Mammary epithelial cell (primary cell): ENCODE measurements at regions not wholly inside any gene's neighbourhood (a gene's known extent, or its start where the extent isn't known, plus 50 kb on each side); places are given as distances from the start of the nearest gene placed in this dataset.

Source experiments
- EZH2 ChIP-seq: IDR thresholded peaks from 2 replicates; pipeline ENCODE4 v1.6.1; 2012; ENCODE audit warnings: low read length, inconsistent platforms, borderline replicate concordance
- TF ChIP-seq, protein P1 (sequence below), 2 donors: IDR thresholded peaks in 1 of 2; conservative IDR thresholded peaks in 1 of 2; 2 replicates each; pipeline ENCODE4 v1.5.1; 2011 to 2012; ENCODE audit warnings: inconsistent platforms in 2 of 2, low read length in 2 of 2, mild to moderate bottlenecking in 2 of 2, control low read depth in 1 of 2, low read depth in 1 of 2; ENCODE audit not compliant: insufficient read depth in 1 of 2; ENCODE audit errors: extremely low read depth in 1 of 2

DNA sequence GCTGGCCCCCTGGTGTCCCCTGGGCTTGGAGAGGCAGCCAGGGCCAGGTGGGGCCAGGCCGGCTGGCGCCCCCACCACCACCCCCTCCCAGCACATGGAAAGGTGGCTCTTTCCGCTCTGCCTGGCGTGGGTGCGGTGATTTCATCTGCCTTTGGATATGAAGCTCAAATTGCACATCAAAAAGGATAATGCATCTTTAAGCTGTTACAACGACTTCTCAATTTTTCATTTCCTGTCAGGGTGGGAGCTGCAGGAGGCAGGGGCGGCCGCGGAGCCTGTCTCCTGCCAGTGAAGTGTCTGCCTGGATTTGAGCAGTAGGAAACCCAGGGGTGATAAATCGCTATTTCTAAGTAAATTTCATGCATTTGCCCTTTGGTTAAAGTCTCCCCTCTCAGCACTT, 169.2 kb upstream of the MVB12B start:
- TF ChIP-seq, protein P1, sequence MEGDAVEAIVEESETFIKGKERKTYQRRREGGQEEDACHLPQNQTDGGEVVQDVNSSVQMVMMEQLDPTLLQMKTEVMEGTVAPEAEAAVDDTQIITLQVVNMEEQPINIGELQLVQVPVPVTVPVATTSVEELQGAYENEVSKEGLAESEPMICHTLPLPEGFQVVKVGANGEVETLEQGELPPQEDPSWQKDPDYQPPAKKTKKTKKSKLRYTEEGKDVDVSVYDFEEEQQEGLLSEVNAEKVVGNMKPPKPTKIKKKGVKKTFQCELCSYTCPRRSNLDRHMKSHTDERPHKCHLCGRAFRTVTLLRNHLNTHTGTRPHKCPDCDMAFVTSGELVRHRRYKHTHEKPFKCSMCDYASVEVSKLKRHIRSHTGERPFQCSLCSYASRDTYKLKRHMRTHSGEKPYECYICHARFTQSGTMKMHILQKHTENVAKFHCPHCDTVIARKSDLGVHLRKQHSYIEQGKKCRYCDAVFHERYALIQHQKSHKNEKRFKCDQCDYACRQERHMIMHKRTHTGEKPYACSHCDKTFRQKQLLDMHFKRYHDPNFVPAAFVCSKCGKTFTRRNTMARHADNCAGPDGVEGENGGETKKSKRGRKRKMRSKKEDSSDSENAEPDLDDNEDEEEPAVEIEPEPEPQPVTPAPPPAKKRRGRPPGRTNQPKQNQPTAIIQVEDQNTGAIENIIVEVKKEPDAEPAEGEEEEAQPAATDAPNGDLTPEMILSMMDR (conservative IDR thresholded peaks at IDR 0.05 in 1 of 2, IDR thresholded peaks at IDR 0.05 in 1 of 2; ENCODE audit: extremely low read depth in 1 of 2, insufficient read depth in 1 of 2, low read depth in 1 of 2, low read length in 2 of 2) = no peak
- TF ChIP-seq EZH2 = no peak
